WERI-Rb-1 (cell line): ENCODE measurements at regions not wholly inside any gene's neighbourhood (a gene's known extent, or its start where the extent isn't known, plus 50 kb on each side); places are given as distances from the start of the nearest gene placed in this dataset.

Source experiments
- DNase-seq: peaks from one replicate; pipeline ENCODE4 v3.0.0-alpha.2; 2020
- H3K27ac ChIP-seq: fragments of 250-450 bp; sonication (Bioruptor Pico); 2 replicates; pipeline ENCODE4 v1.5.1; 2020; ENCODE audit warnings: mild to moderate bottlenecking, moderate library complexity
- H3K27me3 ChIP-seq: fragments of 250-450 bp; sonication (Bioruptor Pico); 2 replicates; pipeline ENCODE4 v1.5.1; 2021; ENCODE audit warnings: mild to moderate bottlenecking, low read depth, moderate library complexity; ENCODE audit not compliant: insufficient read depth, severe bottlenecking
- H3K36me3 ChIP-seq: fragments of 250-450 bp; sonication (Bioruptor Pico); 2 replicates; pipeline ENCODE4 v1.5.1; 2020; ENCODE audit warnings: mild to moderate bottlenecking, moderate library complexity
- H3K4me3 ChIP-seq: 2 replicates; pipeline ENCODE4 v1.5.1; 2011; ENCODE audit warnings: low read depth, mild to moderate bottlenecking, control low read depth, low read length
- H3K9me3 ChIP-seq: fragments of 250-450 bp; sonication (Bioruptor Pico); 2 replicates; pipeline ENCODE4 v1.5.1; 2021; ENCODE audit warnings: mild to moderate bottlenecking, moderate library complexity; ENCODE audit not compliant: severe bottlenecking
- CTCF ChIP-seq: IDR thresholded peaks from 2 replicates; pipeline ENCODE4 v1.5.1; 2011; ENCODE audit warnings: low read depth, mild to moderate bottlenecking, control low read depth, inconsistent platforms, low read length

DNA sequence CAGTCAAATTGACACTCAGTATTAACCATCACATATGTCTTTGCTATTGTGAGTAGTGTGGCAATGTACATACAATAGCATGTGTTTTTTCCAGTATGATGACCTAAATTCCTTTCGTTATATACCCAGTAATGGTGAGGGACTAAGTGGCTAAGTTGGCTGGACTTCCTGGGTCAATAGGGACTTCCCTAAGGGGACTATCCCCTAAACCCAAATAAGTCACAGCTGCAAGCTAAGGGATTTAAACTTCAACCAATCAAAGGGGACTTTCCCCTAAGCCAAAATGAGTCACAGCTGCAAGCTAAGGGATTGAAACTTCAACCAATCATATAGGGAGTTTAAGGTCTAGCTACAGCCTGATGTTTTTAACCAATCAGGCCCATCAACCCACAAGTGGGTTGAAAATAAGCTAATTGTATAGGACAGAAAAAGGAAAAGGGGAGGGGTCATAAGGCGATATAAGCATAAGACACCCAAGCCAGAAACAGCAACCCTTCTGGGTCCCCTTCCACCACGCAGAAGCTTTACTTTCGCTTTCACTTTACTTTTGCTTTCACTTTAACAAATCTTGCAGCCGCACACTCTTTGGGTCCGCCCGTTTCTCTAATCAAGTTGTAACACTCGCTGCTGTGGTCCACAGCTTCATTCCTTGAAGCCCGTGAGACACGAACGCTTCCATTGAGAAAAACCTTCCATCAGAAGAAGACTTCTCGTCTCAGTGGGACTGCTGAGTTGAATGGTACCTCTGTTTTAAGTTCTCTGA is 404.4 kb downstream of the FLRT2 start:
- Histone ChIP-seq H3K27me3 (no peaks in the 10 kb centered on the region), H3K4me3 (no peak overlapping the region), H3K9me3 (no peaks in the 10 kb centered on the region), H3K27ac (no peak overlapping the region), H3K36me3 (no peaks in the 10 kb centered on the region)
- TF ChIP-seq CTCF: no peak
- DNase-seq: no peak

- TF ChIP-seq CTCF: no peak
- H3K27ac ChIP-seq: no peak overlapping the region
- no peak overlapping the region for H3K4me3 ChIP-seq
- H3K36me3 ChIP-seq: no peaks in the 10 kb centered on the region
- H3K9me3 ChIP-seq: no peaks in the 10 kb centered on the region
- no peaks in the 10 kb centered on the region for H3K27me3 ChIP-seq
- no peak for DNase-seq
Observed at GRCh38 chr14:85921241-85921640, 391.3 kb downstream of the FLRT2 start.

DNA sequence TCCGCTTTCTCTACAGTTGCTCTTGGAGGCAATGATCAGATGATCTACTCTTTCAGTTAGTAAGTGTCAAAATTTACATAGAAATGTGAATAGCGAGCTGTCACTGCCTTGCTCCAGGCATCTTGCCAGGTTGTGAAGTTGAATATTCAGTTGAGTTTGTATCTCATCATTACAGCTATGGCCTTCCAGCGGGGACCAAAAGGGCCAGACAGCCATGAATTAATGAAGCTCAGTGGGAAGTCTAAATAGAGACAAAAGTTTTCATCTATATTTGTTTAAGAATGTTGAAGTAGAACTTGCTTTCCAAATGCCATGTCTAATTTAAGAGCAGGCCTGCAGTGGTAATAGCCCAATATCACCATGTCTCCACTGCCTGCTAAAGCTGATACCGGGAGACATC is 387.8 kb downstream of the FLRT2 start:
- Histone ChIP-seq H3K27ac (no peak overlapping the region), H3K4me3 (no peak overlapping the region), H3K9me3 (no peaks in the 10 kb centered on the region), H3K27me3 (no peaks in the 10 kb centered on the region), H3K36me3 (no peaks in the 10 kb centered on the region)
- DNase-seq: no peak
- no peak for TF ChIP-seq CTCF

DNA sequence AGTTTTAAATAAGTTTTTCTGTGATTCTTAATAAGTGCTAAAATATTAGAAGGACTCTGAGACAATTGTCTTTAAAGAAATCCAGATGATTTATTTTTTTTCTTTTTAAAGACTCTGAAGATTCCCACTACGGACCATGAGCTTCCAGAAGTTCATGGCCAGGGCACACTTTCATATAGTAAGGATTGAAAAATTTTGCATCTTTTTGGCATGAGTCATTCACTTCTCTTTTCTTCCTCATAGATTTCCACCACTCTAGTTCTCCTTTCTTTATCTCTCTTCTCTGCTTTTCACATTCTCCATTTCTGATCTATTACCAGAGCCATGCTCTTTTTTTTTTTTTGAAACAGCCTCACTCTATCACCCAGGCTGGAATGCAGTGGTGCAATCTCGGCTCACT is 385.8 kb downstream of the FLRT2 start:
- no peaks in the 10 kb centered on the region for H3K27me3 ChIP-seq
- TF ChIP-seq CTCF: no peak
- no peak for DNase-seq
- no peaks in the 10 kb centered on the region for H3K9me3 ChIP-seq
- no peak overlapping the region for H3K27ac ChIP-seq
- no peak overlapping the region for H3K4me3 ChIP-seq
- no peaks in the 10 kb centered on the region for H3K36me3 ChIP-seq

DNA sequence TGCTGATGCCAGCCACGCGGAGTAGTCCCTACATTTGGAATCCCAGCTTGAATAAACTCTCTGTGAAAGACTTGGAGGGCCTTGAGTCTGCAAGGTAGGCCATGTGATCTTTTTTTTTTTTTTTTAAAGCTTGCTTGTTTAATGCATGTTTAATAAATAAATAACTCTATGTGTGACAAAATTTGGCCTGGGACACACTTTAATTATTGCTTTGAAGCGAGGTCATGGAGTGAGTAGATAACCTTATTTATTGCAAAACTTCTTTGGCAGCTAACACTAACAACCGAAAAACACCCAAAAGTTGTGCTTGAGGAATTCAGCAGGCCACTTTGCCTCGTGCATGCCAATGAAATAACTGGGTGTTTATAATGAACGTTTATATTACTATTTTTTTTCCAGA is 382.2 kb downstream of the FLRT2 start:
- TF ChIP-seq CTCF: no peak
- no peak for DNase-seq
- no peaks in the 10 kb centered on the region for H3K27me3 ChIP-seq

GRCh38 chr14:85911044-85911443 is 381.1 kb downstream of the FLRT2 start:
- Histone ChIP-seq H3K9me3 (no peaks in the 10 kb centered on the region), H3K27ac (no peak overlapping the region), H3K4me3 (no peak overlapping the region), H3K27me3 (no peaks in the 10 kb centered on the region), H3K36me3 (no peaks in the 10 kb centered on the region)
- no peak for TF ChIP-seq CTCF
- DNase-seq: no peak

More for the DNA sequence above, 382.2 kb downstream of the FLRT2 start:
- Histone ChIP-seq H3K9me3 (no peaks in the 10 kb centered on the region), H3K4me3 (no peak overlapping the region), H3K36me3 (no peaks in the 10 kb centered on the region), H3K27ac (no peak overlapping the region)
